ENCODE measurements at regions not wholly inside any gene's neighbourhood (a gene's known extent, or its start where the extent isn't known, plus 50 kb on each side); places are given as distances from the start of the nearest gene placed in this dataset.
A peak's percentile ranks its signal among the peaks of the same experiment; 100 is the strongest.

- no peaks in the 10 kb centered on the region for H3K4me1 ChIP-seq
- H3K27me3 ChIP-seq = no peaks in the 10 kb centered on the region
- no peak for TF ChIP-seq CTCF (IDR thresholded peaks at IDR 0.05)
- no peaks in the 10 kb centered on the region for H3K36me3 ChIP-seq
- no peak for ATAC-seq
- no peak for DNase-seq
- intact Hi-C loops (cut with DNase I) = no loop called here
- H3K4me3 ChIP-seq = no peak overlapping the region
- no peak overlapping the region for H3K27ac ChIP-seq
- no peaks in the 10 kb centered on the region for H3K9me3 ChIP-seq
Measured at GRCh38 chr3:135802171-135802570, 163.4 kb upstream of the PPP2R3A start.

- H3K27ac ChIP-seq = no peak overlapping the region
- intact Hi-C loops (cut with DNase I) = no loop called here
- H3K36me3 ChIP-seq = no peaks in the 10 kb centered on the region
- H3K27me3 ChIP-seq = no peaks in the 10 kb centered on the region
- H3K4me1 ChIP-seq = no peaks in the 10 kb centered on the region
- DNase-seq (no peak), ATAC-seq (no peak)
- no peak for TF ChIP-seq CTCF (IDR thresholded peaks at IDR 0.05)
- no peaks in the 10 kb centered on the region for H3K9me3 ChIP-seq
- no peak overlapping the region for H3K4me3 ChIP-seq
Measured at GRCh38 chr3:135803028-135803692, 162.4 kb upstream of the PPP2R3A start.

- H3K27ac ChIP-seq = no peak overlapping the region
- no peaks in the 10 kb centered on the region for H3K27me3 ChIP-seq
- TF ChIP-seq CTCF (IDR thresholded peaks at IDR 0.05) = no peak
- H3K36me3 ChIP-seq = no peaks in the 10 kb centered on the region
- H3K4me3 ChIP-seq = no peak overlapping the region
- peak; percentile 29 for ATAC-seq
- intact Hi-C loops (cut with DNase I) = no loop called here
- DNase-seq = no peak
- no peaks in the 10 kb centered on the region for H3K4me1 ChIP-seq
- no peaks in the 10 kb centered on the region for H3K9me3 ChIP-seq
Measured at GRCh38 chr3:135805752-135806151, 159.8 kb upstream of the PPP2R3A start.

- Histone ChIP-seq H3K36me3 (no peaks in the 10 kb centered on the region), H3K9me3 (no peaks in the 10 kb centered on the region), H3K4me1 (no peaks in the 10 kb centered on the region), H3K27me3 (no peaks in the 10 kb centered on the region), H3K27ac (no peak overlapping the region), H3K4me3 (no peak overlapping the region)
- TF ChIP-seq CTCF (IDR thresholded peaks at IDR 0.05) = no peak
- ATAC-seq = no peak
- intact Hi-C loops (cut with DNase I) = no loop called here
- DNase-seq = no peak
Measured at GRCh38 chr3:135806317-135806716, 159.2 kb upstream of the PPP2R3A start.

- intact Hi-C loops (cut with DNase I) = no loop called here
Measured at GRCh38 chr3:135807879-135808278, 157.6 kb upstream of the PPP2R3A start.

More at GRCh38 chr3:135807879-135808278, 157.6 kb upstream of the PPP2R3A start:
- TF ChIP-seq CTCF (IDR thresholded peaks at IDR 0.05) = no peak
- Histone ChIP-seq H3K36me3 (no peaks in the 10 kb centered on the region), H3K4me1 (no peaks in the 10 kb centered on the region), H3K27me3 (no peaks in the 10 kb centered on the region), H3K4me3 (no peak overlapping the region), H3K27ac (no peak overlapping the region), H3K9me3 (no peaks in the 10 kb centered on the region)
- ATAC-seq (no peak), DNase-seq (no peak)
